ENCODE measurements at regions not wholly inside any gene's neighbourhood (a gene's known extent, or its start where the extent isn't known, plus 50 kb on each side); places are given as distances from the start of the nearest gene placed in this dataset.

- ChIA-PET POLR2A (no interaction called here), CTCF (no interaction called here)
- Mint-ChIP-seq H3K27me3 (no peaks in the 10 kb centered on the region), H3K4me1 (no peaks in the 10 kb centered on the region), H3K9me3 (no peaks in the 10 kb centered on the region), H3K27ac (no peak overlapping the region), H3K36me3 (peaks cover 0 to 9% (median 0%) of the 10 kb centered on the region in 3 donors), H3K4me3 (no peak overlapping the region)
- H3K9me3 ChIP-seq (ENCODE audit: low read length), result no peaks in the 10 kb centered on the region
- no peak overlapping the region for H3K4me3 ChIP-seq (ENCODE audit: low read length)
- no peaks in the 10 kb centered on the region for H3K36me3 ChIP-seq (ENCODE audit: insufficient read depth, low read length)
- no peak for DNase-seq
- H3K27me3 ChIP-seq (ENCODE audit: insufficient read depth, low read length, poor library complexity, severe bottlenecking), result no peaks in the 10 kb centered on the region
- H3K4me1 ChIP-seq (ENCODE audit: insufficient read depth, low read length), result no peaks in the 10 kb centered on the region
- H3K27ac ChIP-seq (ENCODE audit: low read depth, low read length), result no peak overlapping the region
These were observed 76.8 kb upstream of the RAB40AL start for GRCh38 chrX:102860235-102860634.

- no peak overlapping the region for H3K4me3 ChIP-seq (ENCODE audit: low read length)
- H3K9me3 ChIP-seq (ENCODE audit: low read length), result no peaks in the 10 kb centered on the region
- peaks cover 0 to 17% (median 0%) of the 10 kb centered on the region in 3 donors for H3K36me3 Mint-ChIP-seq
- ChIA-PET POLR2A (no interaction called here), CTCF (interaction anchor here (0.7 to 1.2 kb wide), 4 partner anchors 10 to 796 kb away, joined by 3 to 4 read pairs (median 3); no protein-coding TSS in a partner anchor)
- H3K27ac ChIP-seq (ENCODE audit: low read depth, low read length), result no peak overlapping the region
- DNase-seq, result peak; percentile 62 to 81 (median 66)
- no peak overlapping the region for H3K4me3 Mint-ChIP-seq
- peaks cover 0 to under 1% of the 10 kb centered on the region in 2 donors for H3K27me3 Mint-ChIP-seq
- no peaks in the 10 kb centered on the region for H3K4me1 ChIP-seq (ENCODE audit: insufficient read depth, low read length)
- no peaks in the 10 kb centered on the region for H3K27me3 ChIP-seq (ENCODE audit: insufficient read depth, low read length, poor library complexity, severe bottlenecking)
- no peaks in the 10 kb centered on the region for H3K9me3 Mint-ChIP-seq
- no peaks in the 10 kb centered on the region for H3K4me1 Mint-ChIP-seq
- no peaks in the 10 kb centered on the region for H3K36me3 ChIP-seq (ENCODE audit: insufficient read depth, low read length)
- H3K27ac Mint-ChIP-seq, result no peak overlapping the region
These were observed 73.3 kb upstream of the RAB40AL start for GRCh38 chrX:102863735-102864134.

- Mint-ChIP-seq H3K36me3 (peaks cover 0 to 17% (median 0%) of the 10 kb centered on the region in 3 donors), H3K27me3 (peaks cover 0 to 2% of the 10 kb centered on the region in 2 donors), H3K4me1 (no peaks in the 10 kb centered on the region), H3K27ac (no peak overlapping the region), H3K9me3 (no peaks in the 10 kb centered on the region), H3K4me3 (no peak overlapping the region)
- ChIA-PET POLR2A (no interaction called here), CTCF (no interaction called here)
- H3K27ac ChIP-seq (ENCODE audit: low read depth, low read length), result no peak overlapping the region
- no peaks in the 10 kb centered on the region for H3K36me3 ChIP-seq (ENCODE audit: insufficient read depth, low read length)
- H3K9me3 ChIP-seq (ENCODE audit: low read length), result no peaks in the 10 kb centered on the region
- no peaks in the 10 kb centered on the region for H3K4me1 ChIP-seq (ENCODE audit: insufficient read depth, low read length)
- no peak overlapping the region for H3K4me3 ChIP-seq (ENCODE audit: low read length)
- DNase-seq, result no peak
- H3K27me3 ChIP-seq (ENCODE audit: insufficient read depth, low read length, poor library complexity, severe bottlenecking), result no peaks in the 10 kb centered on the region
These were observed 70.0 kb upstream of the RAB40AL start for GRCh38 chrX:102866981-102867656.

GRCh38 chrX:102883491-102883890, 53.6 kb upstream of the RAB40AL start:
- Histone ChIP-seq H3K4me1 (ENCODE audit: insufficient read depth, low read length) (no peaks in the 10 kb centered on the region), H3K4me3 (ENCODE audit: low read length) (no peak overlapping the region), H3K9me3 (ENCODE audit: low read length) (no peaks in the 10 kb centered on the region), H3K27me3 (ENCODE audit: insufficient read depth, low read length, poor library complexity, severe bottlenecking) (no peaks in the 10 kb centered on the region), H3K36me3 (ENCODE audit: insufficient read depth, low read length) (no peaks in the 10 kb centered on the region), H3K27ac (ENCODE audit: low read depth, low read length) (no peak overlapping the region)
- DNase-seq, result no peak
- peaks cover under 1 to 28% (median 3%) of the 10 kb centered on the region in 3 donors for H3K36me3 Mint-ChIP-seq
- ChIA-PET CTCF (no interaction called here), POLR2A (no interaction called here)
- H3K27ac Mint-ChIP-seq, result no peak overlapping the region
- H3K4me3 Mint-ChIP-seq, result no peak overlapping the region
- H3K9me3 Mint-ChIP-seq, result no peaks in the 10 kb centered on the region
- no peaks in the 10 kb centered on the region for H3K4me1 Mint-ChIP-seq
- H3K27me3 Mint-ChIP-seq, result no peaks in the 10 kb centered on the region

Measured in CD8-positive, alpha-beta memory T cell (primary cell).